GM23338 (cell line): ENCODE measurements at regions not wholly inside any gene's neighbourhood (a gene's known extent, or its start where the extent isn't known, plus 50 kb on each side); places are given as distances from the start of the nearest gene placed in this dataset.

Experiments
- ATAC-seq: fragments of 200-7000 bp; cut with Tn5 transposase; 3 replicates; pipeline ENCODE4 v1.9.1; 2020
- DNase-seq: peaks from one replicate; pipeline ENCODE4 v3.0.0-alpha.2; 2015; ENCODE audit warnings: low spot score
- H2AFZ ChIP-seq: fragments of 200-600 bp; sonication (generic); 2 replicates; pipeline ENCODE4 v1.8.0; 2016; ENCODE audit warnings: antibody characterized with exemption, mild to moderate bottlenecking, moderate library complexity
- H3F3A ChIP-seq: fragments of 200-600 bp; sonication (generic); replicated peaks from 2 replicates; pipeline ENCODE4 v1.8.0; 2017; ENCODE audit warnings: antibody characterized with exemption, mixed run types, low read depth
- H3K27ac ChIP-seq: fragments of 200-600 bp; sonication (generic); 2 replicates; pipeline ENCODE4 v1.6.1; 2016; ENCODE audit warnings: low read depth
- H3K27me3 ChIP-seq: fragments of 200-600 bp; sonication (generic); 2 replicates; pipeline ENCODE4 v1.8.0; 2016; ENCODE audit warnings: mild to moderate bottlenecking, mixed run types, moderate library complexity; ENCODE audit not compliant: insufficient read depth
- H3K36me3 ChIP-seq: fragments of 200-600 bp; sonication (generic); 2 replicates; pipeline ENCODE4 v1.8.0; 2016; ENCODE audit warnings: mild to moderate bottlenecking; ENCODE audit not compliant: insufficient read depth
- H3K4me1 ChIP-seq: fragments of 200-600 bp; sonication (generic); 2 replicates; pipeline ENCODE4 v1.8.0; 2016; ENCODE audit warnings: mild to moderate bottlenecking, moderate library complexity; ENCODE audit not compliant: insufficient read depth
- H3K4me2 ChIP-seq: fragments of 200-600 bp; sonication (generic); 2 replicates; pipeline ENCODE4 v1.7.1; 2017; ENCODE audit warnings: mixed run types
- H3K4me3 ChIP-seq: fragments of 200-600 bp; sonication (generic); 2 replicates; pipeline ENCODE4 v1.6.1; 2016; ENCODE audit warnings: mixed run types
- H3K79me2 ChIP-seq: fragments of 200-600 bp; sonication (generic); replicated peaks from 2 replicates; pipeline ENCODE4 v1.8.0; 2017; ENCODE audit warnings: mild to moderate bottlenecking; ENCODE audit not compliant: insufficient read depth
- H3K9me2 ChIP-seq: fragments of 200-600 bp; sonication (generic); 2 replicates; pipeline ENCODE4 v1.8.0; 2017; ENCODE audit not compliant: insufficient read depth
- H4K20me1 ChIP-seq: fragments of 200-600 bp; sonication (generic); replicated peaks from 2 replicates; pipeline ENCODE4 v1.8.0; 2017; ENCODE audit warnings: mild to moderate bottlenecking; ENCODE audit not compliant: insufficient read depth
- H3K27ac Mint-ChIP-seq: 2 replicates; pipeline ENCODE4 v1.8.0; 2020; ENCODE audit warnings: inconsistent platforms, mild to moderate bottlenecking, moderate library complexity, mixed read lengths
- H3K27me3 Mint-ChIP-seq: 3 replicates; pipeline ENCODE4 v1.8.0; 2022; ENCODE audit warnings: low read depth, mild to moderate bottlenecking, moderate library complexity, mixed read lengths, inconsistent platforms; ENCODE audit not compliant: insufficient read depth, poor library complexity
- H3K36me3 Mint-ChIP-seq: 3 replicates; pipeline ENCODE4 v1.8.0; 2021; ENCODE audit warnings: low read depth, mild to moderate bottlenecking, inconsistent platforms, moderate library complexity, mixed read lengths
- H3K4me1 Mint-ChIP-seq: 3 replicates; pipeline ENCODE4 v1.8.0; 2020; ENCODE audit warnings: mild to moderate bottlenecking, inconsistent platforms, mixed read lengths
- H3K4me3 Mint-ChIP-seq: 3 replicates; pipeline ENCODE4 v1.8.0; 2021; ENCODE audit warnings: moderate library complexity, mild to moderate bottlenecking, inconsistent platforms, mixed read lengths
- H3K9me3 Mint-ChIP-seq: 3 replicates; pipeline ENCODE4 v1.8.0; 2020; ENCODE audit warnings: moderate library complexity, mild to moderate bottlenecking, inconsistent platforms, mixed read lengths
- CREB1 ChIP-seq: fragments of 250-450 bp; sonication (Bioruptor Pico); IDR thresholded peaks from 2 replicates; pipeline ENCODE4 v1.5.0; 2020; ENCODE audit warnings: low read depth, mild to moderate bottlenecking, moderate library complexity
- EZH2 ChIP-seq: fragments of 200-600 bp; sonication (generic); IDR thresholded peaks from one replicate; pipeline ENCODE4 v1.8.0; 2017; ENCODE audit warnings: antibody characterized with exemption, mild to moderate bottlenecking, low read depth; ENCODE audit not compliant: unreplicated experiment
- EZH2phosphoT487 ChIP-seq: fragments of 200-600 bp; sonication (generic); IDR thresholded peaks from one replicate; pipeline ENCODE4 v1.8.1; 2018; ENCODE audit warnings: antibody characterized with exemption; ENCODE audit not compliant: unreplicated experiment
- JUNB ChIP-seq: IDR thresholded peaks from one replicate; pipeline ENCODE4 v1.6.1; 2016; ENCODE audit warnings: antibody characterized with exemption; ENCODE audit not compliant: unreplicated experiment
- POLR2AphosphoS5 ChIP-seq: IDR thresholded peaks from 2 replicates; pipeline ENCODE4 v1.6.1; 2016; ENCODE audit warnings: antibody characterized with exemption, low read depth
- STAT1 ChIP-seq: IDR thresholded peaks from one replicate; pipeline ENCODE4 v1.6.1; 2016; ENCODE audit warnings: antibody characterized with exemption; ENCODE audit not compliant: unreplicated experiment
- ZNF114 ChIP-seq: fragments of 250-450 bp; sonication (Bioruptor Pico); IDR thresholded peaks from 2 replicates; pipeline ENCODE4 v1.5.0; 2020; ENCODE audit warnings: mild to moderate bottlenecking, moderate library complexity
- ZNF331 ChIP-seq: fragments of 250-450 bp; sonication (Bioruptor Pico); IDR thresholded peaks from 2 replicates; pipeline ENCODE4 v1.5.0; 2020; ENCODE audit warnings: low read depth, mild to moderate bottlenecking, moderate library complexity
- TF ChIP-seq, protein P1 (sequence below): IDR thresholded peaks from 2 replicates; pipeline ENCODE4 v1.6.1; 2016; ENCODE audit warnings: antibody characterized with exemption
- TF ChIP-seq, protein P2 (sequence below), 2 experiments: fragments of 200-600 bp in 1 of 2; sonication (generic) in 1 of 2; conservative IDR thresholded peaks; 2 replicates each; pipeline versions ENCODE4 v1.5.1 to v1.6.1; 2016 to 2017; ENCODE audit warnings: antibody characterized with exemption in 2 of 2, low read depth in 2 of 2, mild to moderate bottlenecking in 2 of 2, moderate library complexity in 1 of 2
- TF ChIP-seq, protein P3 (sequence below): fragments of 250-450 bp; sonication (Bioruptor Pico); IDR thresholded peaks from 2 replicates; pipeline ENCODE4 v1.5.0; 2020; ENCODE audit warnings: mild to moderate bottlenecking, moderate library complexity
- TF ChIP-seq, protein P4 (sequence below): IDR thresholded peaks from one replicate; pipeline ENCODE4 v1.6.1; 2018; ENCODE audit warnings: antibody characterized with exemption; ENCODE audit not compliant: unreplicated experiment

DNA sequence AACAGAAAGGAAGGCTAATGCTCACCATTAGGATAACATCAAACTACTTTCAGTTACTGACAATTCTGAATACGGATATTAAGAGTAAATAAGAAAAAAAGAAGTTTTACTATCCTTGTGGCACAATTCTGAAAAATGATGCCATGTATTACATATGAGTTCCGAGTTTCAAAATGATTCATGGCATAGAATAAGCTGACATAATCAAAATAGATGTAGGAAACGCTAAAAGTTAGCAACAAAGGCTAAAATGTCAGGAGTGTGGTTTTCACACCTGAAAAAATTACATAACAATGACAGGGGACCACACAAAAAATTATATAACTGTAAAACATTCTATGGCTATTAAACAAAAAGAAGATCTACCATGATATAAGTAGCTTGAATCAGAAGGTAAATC, 1131.9 kb downstream of the OTOL1 start:
- Histone ChIP-seq H3K27ac (no peak overlapping the region), H4K20me1 (no peaks in the 10 kb centered on the region), H2AFZ (no peak overlapping the region), H3K9me2 (no peaks in the 10 kb centered on the region), H3K79me2 (no peaks in the 10 kb centered on the region), H3K36me3 (no peaks in the 10 kb centered on the region; the same call in 1 of the 2 replicates), H3F3A (no peaks in the 10 kb centered on the region), H3K27me3 (no peaks in the 10 kb centered on the region), H3K4me2 (no peak overlapping the region), H3K4me3 (no peak overlapping the region), H3K4me1 (peaks cover 14% of the 10 kb centered on the region; the same call in 1 of the 2 replicates)
- peaks cover 3% of the 10 kb centered on the region; the same call in 2 of the 3 replicates for H3K36me3 Mint-ChIP-seq
- peaks cover 7% of the 10 kb centered on the region for H3K4me1 Mint-ChIP-seq
- ATAC-seq (no peak), DNase-seq (no peak)
- H3K27ac Mint-ChIP-seq = no peak overlapping the region
- no peak for TF ChIP-seq EZH2phosphoT487
- TF ChIP-seq STAT1 = no peak
- TF ChIP-seq JUNB = no peak
- TF ChIP-seq, protein P1, sequence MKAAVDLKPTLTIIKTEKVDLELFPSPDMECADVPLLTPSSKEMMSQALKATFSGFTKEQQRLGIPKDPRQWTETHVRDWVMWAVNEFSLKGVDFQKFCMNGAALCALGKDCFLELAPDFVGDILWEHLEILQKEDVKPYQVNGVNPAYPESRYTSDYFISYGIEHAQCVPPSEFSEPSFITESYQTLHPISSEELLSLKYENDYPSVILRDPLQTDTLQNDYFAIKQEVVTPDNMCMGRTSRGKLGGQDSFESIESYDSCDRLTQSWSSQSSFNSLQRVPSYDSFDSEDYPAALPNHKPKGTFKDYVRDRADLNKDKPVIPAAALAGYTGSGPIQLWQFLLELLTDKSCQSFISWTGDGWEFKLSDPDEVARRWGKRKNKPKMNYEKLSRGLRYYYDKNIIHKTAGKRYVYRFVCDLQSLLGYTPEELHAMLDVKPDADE = no peak
- TF ChIP-seq EZH2 = no peak
- TF ChIP-seq, protein P2, sequence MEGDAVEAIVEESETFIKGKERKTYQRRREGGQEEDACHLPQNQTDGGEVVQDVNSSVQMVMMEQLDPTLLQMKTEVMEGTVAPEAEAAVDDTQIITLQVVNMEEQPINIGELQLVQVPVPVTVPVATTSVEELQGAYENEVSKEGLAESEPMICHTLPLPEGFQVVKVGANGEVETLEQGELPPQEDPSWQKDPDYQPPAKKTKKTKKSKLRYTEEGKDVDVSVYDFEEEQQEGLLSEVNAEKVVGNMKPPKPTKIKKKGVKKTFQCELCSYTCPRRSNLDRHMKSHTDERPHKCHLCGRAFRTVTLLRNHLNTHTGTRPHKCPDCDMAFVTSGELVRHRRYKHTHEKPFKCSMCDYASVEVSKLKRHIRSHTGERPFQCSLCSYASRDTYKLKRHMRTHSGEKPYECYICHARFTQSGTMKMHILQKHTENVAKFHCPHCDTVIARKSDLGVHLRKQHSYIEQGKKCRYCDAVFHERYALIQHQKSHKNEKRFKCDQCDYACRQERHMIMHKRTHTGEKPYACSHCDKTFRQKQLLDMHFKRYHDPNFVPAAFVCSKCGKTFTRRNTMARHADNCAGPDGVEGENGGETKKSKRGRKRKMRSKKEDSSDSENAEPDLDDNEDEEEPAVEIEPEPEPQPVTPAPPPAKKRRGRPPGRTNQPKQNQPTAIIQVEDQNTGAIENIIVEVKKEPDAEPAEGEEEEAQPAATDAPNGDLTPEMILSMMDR (conservative IDR thresholded peaks at IDR 0.05; ENCODE audit: low read depth in 2 of 2) = no peak
- no peak for TF ChIP-seq POLR2AphosphoS5
- TF ChIP-seq, protein P3, sequence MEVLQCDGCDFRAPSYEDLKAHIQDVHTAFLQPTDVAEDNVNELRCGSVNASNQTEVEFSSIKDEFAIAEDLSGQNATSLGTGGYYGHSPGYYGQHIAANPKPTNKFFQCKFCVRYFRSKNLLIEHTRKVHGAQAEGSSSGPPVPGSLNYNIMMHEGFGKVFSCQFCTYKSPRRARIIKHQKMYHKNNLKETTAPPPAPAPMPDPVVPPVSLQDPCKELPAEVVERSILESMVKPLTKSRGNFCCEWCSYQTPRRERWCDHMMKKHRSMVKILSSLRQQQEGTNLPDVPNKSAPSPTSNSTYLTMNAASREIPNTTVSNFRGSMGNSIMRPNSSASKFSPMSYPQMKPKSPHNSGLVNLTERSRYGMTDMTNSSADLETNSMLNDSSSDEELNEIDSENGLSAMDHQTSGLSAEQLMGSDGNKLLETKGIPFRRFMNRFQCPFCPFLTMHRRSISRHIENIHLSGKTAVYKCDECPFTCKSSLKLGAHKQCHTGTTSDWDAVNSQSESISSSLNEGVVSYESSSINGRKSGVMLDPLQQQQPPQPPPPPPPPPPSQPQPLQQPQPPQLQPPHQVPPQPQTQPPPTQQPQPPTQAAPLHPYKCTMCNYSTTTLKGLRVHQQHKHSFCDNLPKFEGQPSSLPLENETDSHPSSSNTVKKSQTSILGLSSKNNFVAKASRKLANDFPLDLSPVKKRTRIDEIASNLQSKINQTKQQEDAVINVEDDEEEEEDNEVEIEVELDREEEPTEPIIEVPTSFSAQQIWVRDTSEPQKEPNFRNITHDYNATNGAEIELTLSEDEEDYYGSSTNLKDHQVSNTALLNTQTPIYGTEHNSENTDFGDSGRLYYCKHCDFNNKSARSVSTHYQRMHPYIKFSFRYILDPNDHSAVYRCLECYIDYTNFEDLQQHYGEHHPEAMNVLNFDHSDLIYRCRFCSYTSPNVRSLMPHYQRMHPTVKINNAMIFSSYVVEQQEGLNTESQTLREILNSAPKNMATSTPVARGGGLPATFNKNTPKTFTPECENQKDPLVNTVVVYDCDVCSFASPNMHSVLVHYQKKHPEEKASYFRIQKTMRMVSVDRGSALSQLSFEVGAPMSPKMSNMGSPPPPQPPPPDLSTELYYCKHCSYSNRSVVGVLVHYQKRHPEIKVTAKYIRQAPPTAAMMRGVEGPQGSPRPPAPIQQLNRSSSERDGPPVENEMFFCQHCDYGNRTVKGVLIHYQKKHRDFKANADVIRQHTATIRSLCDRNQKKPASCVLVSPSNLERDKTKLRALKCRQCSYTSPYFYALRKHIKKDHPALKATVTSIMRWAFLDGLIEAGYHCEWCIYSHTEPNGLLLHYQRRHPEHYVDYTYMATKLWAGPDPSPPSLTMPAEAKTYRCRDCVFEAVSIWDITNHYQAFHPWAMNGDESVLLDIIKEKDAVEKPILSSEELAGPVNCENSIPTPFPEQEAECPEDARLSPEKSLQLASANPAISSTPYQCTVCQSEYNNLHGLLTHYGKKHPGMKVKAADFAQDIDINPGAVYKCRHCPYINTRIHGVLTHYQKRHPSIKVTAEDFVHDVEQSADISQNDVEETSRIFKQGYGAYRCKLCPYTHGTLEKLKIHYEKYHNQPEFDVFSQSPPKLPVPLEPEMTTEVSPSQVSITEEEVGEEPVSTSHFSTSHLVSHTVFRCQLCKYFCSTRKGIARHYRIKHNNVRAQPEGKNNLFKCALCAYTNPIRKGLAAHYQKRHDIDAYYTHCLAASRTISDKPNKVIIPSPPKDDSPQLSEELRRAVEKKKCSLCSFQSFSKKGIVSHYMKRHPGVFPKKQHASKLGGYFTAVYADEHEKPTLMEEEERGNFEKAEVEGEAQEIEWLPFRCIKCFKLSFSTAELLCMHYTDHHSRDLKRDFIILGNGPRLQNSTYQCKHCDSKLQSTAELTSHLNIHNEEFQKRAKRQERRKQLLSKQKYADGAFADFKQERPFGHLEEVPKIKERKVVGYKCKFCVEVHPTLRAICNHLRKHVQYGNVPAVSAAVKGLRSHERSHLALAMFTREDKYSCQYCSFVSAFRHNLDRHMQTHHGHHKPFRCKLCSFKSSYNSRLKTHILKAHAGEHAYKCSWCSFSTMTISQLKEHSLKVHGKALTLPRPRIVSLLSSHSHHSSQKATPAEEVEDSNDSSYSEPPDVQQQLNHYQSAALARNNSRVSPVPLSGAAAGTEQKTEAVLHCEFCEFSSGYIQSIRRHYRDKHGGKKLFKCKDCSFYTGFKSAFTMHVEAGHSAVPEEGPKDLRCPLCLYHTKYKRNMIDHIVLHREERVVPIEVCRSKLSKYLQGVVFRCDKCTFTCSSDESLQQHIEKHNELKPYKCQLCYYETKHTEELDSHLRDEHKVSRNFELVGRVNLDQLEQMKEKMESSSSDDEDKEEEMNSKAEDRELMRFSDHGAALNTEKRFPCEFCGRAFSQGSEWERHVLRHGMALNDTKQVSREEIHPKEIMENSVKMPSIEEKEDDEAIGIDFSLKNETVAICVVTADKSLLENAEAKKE (CRISPR knock-in tag) = no peak
- TF ChIP-seq, protein P4, sequence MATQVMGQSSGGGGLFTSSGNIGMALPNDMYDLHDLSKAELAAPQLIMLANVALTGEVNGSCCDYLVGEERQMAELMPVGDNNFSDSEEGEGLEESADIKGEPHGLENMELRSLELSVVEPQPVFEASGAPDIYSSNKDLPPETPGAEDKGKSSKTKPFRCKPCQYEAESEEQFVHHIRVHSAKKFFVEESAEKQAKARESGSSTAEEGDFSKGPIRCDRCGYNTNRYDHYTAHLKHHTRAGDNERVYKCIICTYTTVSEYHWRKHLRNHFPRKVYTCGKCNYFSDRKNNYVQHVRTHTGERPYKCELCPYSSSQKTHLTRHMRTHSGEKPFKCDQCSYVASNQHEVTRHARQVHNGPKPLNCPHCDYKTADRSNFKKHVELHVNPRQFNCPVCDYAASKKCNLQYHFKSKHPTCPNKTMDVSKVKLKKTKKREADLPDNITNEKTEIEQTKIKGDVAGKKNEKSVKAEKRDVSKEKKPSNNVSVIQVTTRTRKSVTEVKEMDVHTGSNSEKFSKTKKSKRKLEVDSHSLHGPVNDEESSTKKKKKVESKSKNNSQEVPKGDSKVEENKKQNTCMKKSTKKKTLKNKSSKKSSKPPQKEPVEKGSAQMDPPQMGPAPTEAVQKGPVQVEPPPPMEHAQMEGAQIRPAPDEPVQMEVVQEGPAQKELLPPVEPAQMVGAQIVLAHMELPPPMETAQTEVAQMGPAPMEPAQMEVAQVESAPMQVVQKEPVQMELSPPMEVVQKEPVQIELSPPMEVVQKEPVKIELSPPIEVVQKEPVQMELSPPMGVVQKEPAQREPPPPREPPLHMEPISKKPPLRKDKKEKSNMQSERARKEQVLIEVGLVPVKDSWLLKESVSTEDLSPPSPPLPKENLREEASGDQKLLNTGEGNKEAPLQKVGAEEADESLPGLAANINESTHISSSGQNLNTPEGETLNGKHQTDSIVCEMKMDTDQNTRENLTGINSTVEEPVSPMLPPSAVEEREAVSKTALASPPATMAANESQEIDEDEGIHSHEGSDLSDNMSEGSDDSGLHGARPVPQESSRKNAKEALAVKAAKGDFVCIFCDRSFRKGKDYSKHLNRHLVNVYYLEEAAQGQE = no peak
- no peak for TF ChIP-seq CREB1 (CRISPR knock-in tag)
- no peak for TF ChIP-seq ZNF331
- TF ChIP-seq ZNF114 (CRISPR knock-in tag) = no peak
- H3K27me3 Mint-ChIP-seq = peaks cover under 1% of the 10 kb centered on the region
- H3K9me3 Mint-ChIP-seq = peaks cover 3% of the 10 kb centered on the region; the same call in 1 of the 3 replicates
- no peak overlapping the region for H3K4me3 Mint-ChIP-seq
